ENCODE measurements at regions not wholly inside any gene's neighbourhood (a gene's known extent, or its start where the extent isn't known, plus 50 kb on each side); places are given as distances from the start of the nearest gene placed in this dataset.

GRCh38 chr2:12361506-12361905 is 355.2 kb upstream of the TRIB2 start:
- no peaks in the 10 kb centered on the region for H3K9me2 ChIP-seq (ENCODE audit: insufficient read depth)
- ChIA-PET CTCF (no interaction called here), RAD21 (ENCODE audit: low non-redundant PET in 1 of 2, low total read pairs in 2 of 2, uncharacterized antibody in 2 of 2, unreplicated experiment in 2 of 2) (no interaction called here), POLR2A (no interaction called here)
- DNase-seq (ENCODE audit: low read depth, low spot score), result no peak
- no peak overlapping the region for H3K9ac ChIP-seq (ENCODE audit: low read length)
- H3K27me3 ChIP-seq (ENCODE audit: insufficient read depth, low read length), result no peaks in the 10 kb centered on the region
- no peak overlapping the region for H3K4me2 ChIP-seq (ENCODE audit: low read length)
- BruUV-seq (replicated peaks), result no TSS peak
- no peaks in the 10 kb centered on the region for H4K20me1 ChIP-seq (ENCODE audit: insufficient read depth)
- no peak overlapping the region for H3K4me3 ChIP-seq (replicated peaks in 1 of 2; ENCODE audit: low read depth in 1 of 2, low read length in 2 of 2)
- no peaks in the 10 kb centered on the region for H3K79me2 ChIP-seq (ENCODE audit: insufficient read depth, low read length)
- no peaks in the 10 kb centered on the region for H3K9me3 ChIP-seq (ENCODE audit: control insufficient read depth in 1 of 2, insufficient read depth in 1 of 2, low read depth in 1 of 2, low read length in 2 of 2)
- no peaks in the 10 kb centered on the region for H3K36me3 ChIP-seq (ENCODE audit: control insufficient read depth in 1 of 2, insufficient read depth in 2 of 2, low read length in 2 of 2)
- H2AFZ ChIP-seq (ENCODE audit: low read depth, low read length, poor library complexity, severe bottlenecking), result no peak overlapping the region
- no peak for TF ChIP-seq ZFX (IDR thresholded peaks at IDR 0.05)
- no peak for TF ChIP-seq CBX3 (IDR thresholded peaks at IDR 0.05; ENCODE audit: low read depth)
- TF ChIP-seq JUND (IDR thresholded peaks at IDR 0.05), result no peak
- TF ChIP-seq SRF (IDR thresholded peaks at IDR 0.05; ENCODE audit: low read depth), result no peak
- TF ChIP-seq EGR1 (IDR thresholded peaks at IDR 0.05; ENCODE audit: low read depth), result no peak
- no peak for TF ChIP-seq CEBPB (IDR thresholded peaks at IDR 0.05; ENCODE audit: low read depth)
- no peak for TF ChIP-seq MAX (IDR thresholded peaks at IDR 0.05)
- TF ChIP-seq CTCF (IDR thresholded peaks at IDR 0.05 in 2 of 3, conservative IDR thresholded peaks at IDR 0.05 in 1 of 3; ENCODE audit: borderline replicate concordance in 1 of 3, insufficient read depth in 1 of 3, low read depth in 2 of 3, low read length in 2 of 3), result no peak
- no peak for TF ChIP-seq POLR2A (IDR thresholded peaks at IDR 0.05; ENCODE audit: borderline replicate concordance, extremely low read depth, insufficient read depth, insufficient read length)
- TF ChIP-seq FOSL1 (IDR thresholded peaks at IDR 0.05; ENCODE audit: low read depth), result no peak
- TF ChIP-seq ZNF274 (IDR thresholded peaks at IDR 0.05; ENCODE audit: low read depth, low read length), result no peak
- no peak for TF ChIP-seq TCF7L2 (IDR thresholded peaks at IDR 0.05; ENCODE audit: borderline replicate concordance, extremely low read depth, insufficient read depth, insufficient read length)
- no peak for TF ChIP-seq ZBTB33 (IDR thresholded peaks at IDR 0.05; ENCODE audit: extremely low read depth, insufficient replicate concordance, low read length)
- intact Hi-C loops (cut with micrococcal nuclease), result no loop called here
- ATAC-seq, result no peak
- no peak overlapping the region for H3K27ac ChIP-seq (ENCODE audit: low read depth, low read length)
- no peaks in the 10 kb centered on the region for H3K4me1 ChIP-seq (ENCODE audit: control insufficient read depth in 1 of 2, insufficient read depth in 2 of 2, low read length in 2 of 2)
